DMS114 treated with DMSO at 0.1 percent for 48 hours (cell line): ENCODE measurements at regions not wholly inside any gene's neighbourhood (a gene's known extent, or its start where the extent isn't known, plus 50 kb on each side); places are given as distances from the start of the nearest gene placed in this dataset.

Source experiments
- DNase-seq: peaks from one replicate; lab custom pipeline; 2025; ENCODE audit not compliant: unreplicated experiment; lab: John Stamatoyannopoulos, UW

- DNase-seq, result no peak
Observed at GRCh38 chr9:7354704-7355103, 444.9 kb downstream of the DMAC1 start.

- no peak for DNase-seq
Observed at GRCh38 chr9:7348692-7349091, 450.9 kb downstream of the DMAC1 start.

- DNase-seq, result no peak
Observed at GRCh38 chr9:7347556-7347955, 452.0 kb downstream of the DMAC1 start.

- no peak for DNase-seq
Observed at GRCh38 chr9:7346144-7346543, 453.4 kb downstream of the DMAC1 start.

GRCh38 chr9:7342736-7343135, 456.8 kb downstream of the DMAC1 start:
- no peak for DNase-seq

GRCh38 chr9:7342229-7342628, 457.3 kb downstream of the DMAC1 start:
- DNase-seq, result no peak

GRCh38 chr9:7341571-7341970, 458.0 kb downstream of the DMAC1 start:
- no peak for DNase-seq

- no peak for DNase-seq
Observed at GRCh38 chr9:7340451-7340850, 459.1 kb downstream of the DMAC1 start.

GRCh38 chr9:7338586-7339281, 460.8 kb downstream of the DMAC1 start:
- no peak for DNase-seq

- DNase-seq, result no peak
Observed at GRCh38 chr9:7336356-7337065, 463.1 kb downstream of the DMAC1 start.

GRCh38 chr9:7333719-7334118, 465.9 kb downstream of the DMAC1 start:
- DNase-seq, result no peak

GRCh38 chr9:7332780-7333179, 466.8 kb downstream of the DMAC1 start:
- no peak for DNase-seq

GRCh38 chr9:7328453-7328852, 471.1 kb downstream of the DMAC1 start:
- DNase-seq, result no peak

- DNase-seq, result no peak
Observed at GRCh38 chr9:7325995-7326394, 473.6 kb downstream of the DMAC1 start.

- DNase-seq, result no peak
Observed at GRCh38 chr9:7324152-7324598, 475.4 kb downstream of the DMAC1 start.

GRCh38 chr9:7320841-7321240, 478.7 kb downstream of the DMAC1 start:
- no peak for DNase-seq

- DNase-seq, result no peak
Observed at GRCh38 chr9:7320139-7320538, 479.4 kb downstream of the DMAC1 start.

- no peak for DNase-seq
Observed at GRCh38 chr9:7318920-7319319, 480.7 kb downstream of the DMAC1 start.

GRCh38 chr9:7316967-7317366, 482.6 kb downstream of the DMAC1 start:
- DNase-seq, result no peak

GRCh38 chr9:7316166-7316795, 483.3 kb downstream of the DMAC1 start:
- no peak for DNase-seq

GRCh38 chr9:7315746-7316145, 483.8 kb downstream of the DMAC1 start:
- DNase-seq, result no peak

- no peak for DNase-seq
Observed at GRCh38 chr9:7315116-7315515, 484.5 kb downstream of the DMAC1 start.
